ENCODE measurements at regions not wholly inside any gene's neighbourhood (a gene's known extent, or its start where the extent isn't known, plus 50 kb on each side); places are given as distances from the start of the nearest gene placed in this dataset.

- TF ChIP-seq CTCF (IDR thresholded peaks at IDR 0.05) = no peak
- TF ChIP-seq POLR2A (IDR thresholded peaks at IDR 0.05) = no peak
Observed at GRCh38 chr14:81765651-81766275, 232.1 kb upstream of the SEL1L start.

All from ovary (tissue), 3 donors.